ENCODE measurements at regions not wholly inside any gene's neighbourhood (a gene's known extent, or its start where the extent isn't known, plus 50 kb on each side); places are given as distances from the start of the nearest gene placed in this dataset.

GRCh38 chr7:27351786-27352185, 109.2 kb downstream of the EVX1 start:
- DNase-seq (ENCODE audit: low read depth in 1 of 2, low spot score in 1 of 2), result no peak
- no peaks in the 10 kb centered on the region for H3K27me3 ChIP-seq (ENCODE audit: insufficient read depth, poor library complexity, severe bottlenecking)
- no peak overlapping the region for H3K27ac ChIP-seq (replicated peaks)
- no peak for TF ChIP-seq REST (IDR thresholded peaks at IDR 0.05; ENCODE audit: insufficient replicate concordance, low read depth)
- TF ChIP-seq SPI1 (IDR thresholded peaks at IDR 0.05; ENCODE audit: borderline replicate concordance, low read depth), result peak; percentile 50; the same call in 1 of the 2 replicates
- H3K4me3 ChIP-seq (replicated peaks; ENCODE audit: insufficient read depth, low read length), result no peak overlapping the region

GRCh38 chr7:27359181-27360125, 116.9 kb downstream of the EVX1 start:
- Histone ChIP-seq H3K4me3 (replicated peaks; ENCODE audit: insufficient read depth, low read length) (no peak overlapping the region), H3K27ac (replicated peaks) (no peak overlapping the region), H3K27me3 (ENCODE audit: insufficient read depth, poor library complexity, severe bottlenecking) (no peaks in the 10 kb centered on the region)
- peak; percentile 76; the same call in 1 of the 2 replicates for TF ChIP-seq SPI1 (IDR thresholded peaks at IDR 0.05; ENCODE audit: borderline replicate concordance, low read depth)
- no peak for TF ChIP-seq GABPA (IDR thresholded peaks at IDR 0.05; ENCODE audit: low read depth)
- no peak for TF ChIP-seq REST (IDR thresholded peaks at IDR 0.05; ENCODE audit: insufficient replicate concordance, low read depth)
- peak in 1 of 2 experiments; percentile 46 for DNase-seq (ENCODE audit: low read depth in 1 of 2, low spot score in 1 of 2)

GRCh38 chr7:27361522-27361921, 118.9 kb downstream of the EVX1 start:
- Histone ChIP-seq H3K27ac (replicated peaks) (no peak overlapping the region), H3K27me3 (ENCODE audit: insufficient read depth, poor library complexity, severe bottlenecking) (no peaks in the 10 kb centered on the region), H3K4me3 (replicated peaks; ENCODE audit: insufficient read depth, low read length) (no peak overlapping the region)
- no peak for DNase-seq (ENCODE audit: low read depth in 1 of 2, low spot score in 1 of 2)
- no peak for TF ChIP-seq REST (IDR thresholded peaks at IDR 0.05; ENCODE audit: insufficient replicate concordance, low read depth)
- TF ChIP-seq POLR2AphosphoS5 (IDR thresholded peaks at IDR 0.05; ENCODE audit: low read depth), result no peak
- TF ChIP-seq CTCF (IDR thresholded peaks at IDR 0.05; ENCODE audit: insufficient read depth, low read length), result no peak
- no peak for TF ChIP-seq GABPA (IDR thresholded peaks at IDR 0.05; ENCODE audit: low read depth)
- TF ChIP-seq SPI1 (IDR thresholded peaks at IDR 0.05; ENCODE audit: borderline replicate concordance, low read depth), result no peak

GRCh38 chr7:27362026-27362425, 119.4 kb downstream of the EVX1 start:
- DNase-seq (ENCODE audit: low read depth in 1 of 2, low spot score in 1 of 2), result no peak
- no peak for TF ChIP-seq CTCF (IDR thresholded peaks at IDR 0.05; ENCODE audit: insufficient read depth, low read length)
- no peak for TF ChIP-seq REST (IDR thresholded peaks at IDR 0.05; ENCODE audit: insufficient replicate concordance, low read depth)
- no peak for TF ChIP-seq POLR2AphosphoS5 (IDR thresholded peaks at IDR 0.05; ENCODE audit: low read depth)
- TF ChIP-seq SPI1 (IDR thresholded peaks at IDR 0.05; ENCODE audit: borderline replicate concordance, low read depth), result no peak
- no peak for TF ChIP-seq GABPA (IDR thresholded peaks at IDR 0.05; ENCODE audit: low read depth)
- Histone ChIP-seq H3K4me3 (replicated peaks; ENCODE audit: insufficient read depth, low read length) (no peak overlapping the region), H3K27me3 (ENCODE audit: insufficient read depth, poor library complexity, severe bottlenecking) (no peaks in the 10 kb centered on the region), H3K27ac (replicated peaks) (no peak overlapping the region)

Data from HL-60 (cell line).